Uterus (tissue), 2 donors: ENCODE measurements at regions not wholly inside any gene's neighbourhood (a gene's known extent, or its start where the extent isn't known, plus 50 kb on each side); places are given as distances from the start of the nearest gene placed in this dataset.

Experiments
- CTCF ChIP-seq, 4 experiments: fragments of 200-600 bp in 2 of 4; fragments of 450-650 bp in 2 of 4; sonication (generic) in 2 of 4; IDR thresholded peaks; one replicate each; pipeline ENCODE4 v1.5.1; 2016 to 2019; ENCODE audit warnings: antibody characterized with exemption in 4 of 4, mild to moderate bottlenecking in 2 of 4, moderate library complexity in 1 of 4
- POLR2A ChIP-seq, 2 donors: fragments of 450-650 bp; IDR thresholded peaks; one replicate each; pipeline ENCODE4 v1.6.1; 2016; ENCODE audit warnings: antibody characterized with exemption in 2 of 2, mild to moderate bottlenecking in 1 of 2, moderate library complexity in 1 of 2

GRCh38 chr18:38297910-38298309 lies 732.3 kb upstream of the CELF4 start:
- TF ChIP-seq POLR2A (IDR thresholded peaks at IDR 0.05) (no peak), CTCF (IDR thresholded peaks at IDR 0.05) (no peak)
